ENCODE measurements at regions not wholly inside any gene's neighbourhood (a gene's known extent, or its start where the extent isn't known, plus 50 kb on each side); places are given as distances from the start of the nearest gene placed in this dataset.

- no peak for TF ChIP-seq SUZ12 (IDR thresholded peaks at IDR 0.05)
- no peak for TF ChIP-seq SP1 (IDR thresholded peaks at IDR 0.05)
Observed at GRCh38 chr5:138664276-138664943, 88.8 kb upstream of the CTNNA1 start.

Data from HEK293T (cell line).